Activated CD4-positive, alpha-beta T cell treated with anti-CD3 and anti-CD28 coated beads, Interleukin-2, amount 50 U/mL, for 4 hours (primary cell): ENCODE measurements at regions not wholly inside any gene's neighbourhood (a gene's known extent, or its start where the extent isn't known, plus 50 kb on each side); places are given as distances from the start of the nearest gene placed in this dataset.

Experiments used
- DNase-seq, 2 experiments: peaks; one replicate each; pipeline ENCODE4 v3.0.0-alpha.2; 2020

DNA sequence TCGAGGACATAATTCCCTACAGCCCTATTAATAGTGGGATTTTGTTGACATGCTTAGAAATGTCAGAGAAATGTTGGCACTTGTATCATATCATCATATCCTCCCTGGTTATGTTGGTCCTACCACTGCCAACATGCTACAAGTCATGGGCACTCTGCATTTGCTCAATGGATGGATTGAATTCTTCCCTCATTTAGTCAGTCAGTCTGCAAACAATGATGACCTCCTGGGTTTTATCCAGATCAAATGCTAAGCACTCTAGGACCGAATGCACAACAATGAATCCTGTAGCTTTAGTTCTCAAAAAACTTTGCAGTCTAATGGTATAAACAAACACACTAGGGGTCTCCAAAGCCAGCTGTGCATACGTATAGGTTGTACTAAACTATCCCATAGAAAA is 357.2 kb upstream of the DPYD start:
- no peak for DNase-seq

DNA sequence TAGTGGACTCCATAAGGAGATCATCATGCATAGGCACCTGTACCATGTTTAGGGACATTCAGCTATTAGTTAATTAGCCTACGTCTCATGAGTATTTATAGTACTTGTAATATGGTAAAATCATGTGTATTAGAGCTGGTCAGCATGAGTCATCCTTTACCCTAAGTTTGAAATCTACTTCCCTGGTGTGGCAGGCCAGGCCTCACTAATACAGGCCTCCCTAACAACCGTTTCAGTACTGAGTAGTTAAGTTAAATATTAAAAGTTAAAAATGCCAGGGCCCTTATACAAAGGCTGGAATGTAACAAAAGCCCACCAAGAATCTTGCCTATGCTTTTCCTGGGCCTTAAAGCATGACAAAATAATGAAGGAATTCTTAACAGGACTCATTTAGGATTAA is 356.3 kb upstream of the DPYD start:
- no peak for DNase-seq

DNA sequence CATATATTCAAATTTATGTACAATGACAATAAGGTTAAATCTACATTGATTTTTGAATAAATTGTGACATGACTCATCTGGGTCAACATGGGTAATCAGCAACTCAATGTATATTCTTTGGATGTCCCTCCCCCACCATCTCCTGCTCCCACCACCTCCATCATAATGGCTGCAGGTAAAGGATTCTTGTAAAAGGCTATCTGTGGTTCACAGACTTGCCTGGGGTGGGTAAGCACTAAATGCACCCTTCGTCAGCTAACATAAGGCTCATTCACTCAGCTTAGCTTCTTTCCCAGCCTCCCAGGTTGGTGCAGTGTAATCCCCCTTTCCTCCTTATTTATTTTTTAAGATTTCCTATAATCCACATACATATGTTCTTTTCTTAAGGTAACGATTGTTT is 355.7 kb upstream of the DPYD start:
- DNase-seq = no peak

DNA sequence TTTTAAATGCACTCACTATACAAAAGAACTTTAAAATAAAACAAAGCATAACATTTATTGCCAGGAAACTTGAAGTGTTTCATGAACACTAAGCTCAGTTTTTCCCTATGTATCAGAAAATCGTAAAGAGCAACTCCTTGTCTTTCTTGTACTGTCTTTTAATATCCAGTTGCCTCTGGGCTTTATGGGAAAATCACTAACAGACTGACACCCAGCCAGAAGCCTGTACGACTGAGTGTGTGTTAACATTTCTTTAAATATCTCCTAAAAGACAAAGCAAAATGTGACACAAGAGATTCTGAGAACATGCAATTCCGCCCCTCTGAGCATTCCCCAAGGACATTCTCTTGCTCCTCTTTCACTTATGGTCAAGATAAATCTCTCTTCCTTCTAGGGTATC is 347.5 kb upstream of the DPYD start:
- DNase-seq = no peak

DNA sequence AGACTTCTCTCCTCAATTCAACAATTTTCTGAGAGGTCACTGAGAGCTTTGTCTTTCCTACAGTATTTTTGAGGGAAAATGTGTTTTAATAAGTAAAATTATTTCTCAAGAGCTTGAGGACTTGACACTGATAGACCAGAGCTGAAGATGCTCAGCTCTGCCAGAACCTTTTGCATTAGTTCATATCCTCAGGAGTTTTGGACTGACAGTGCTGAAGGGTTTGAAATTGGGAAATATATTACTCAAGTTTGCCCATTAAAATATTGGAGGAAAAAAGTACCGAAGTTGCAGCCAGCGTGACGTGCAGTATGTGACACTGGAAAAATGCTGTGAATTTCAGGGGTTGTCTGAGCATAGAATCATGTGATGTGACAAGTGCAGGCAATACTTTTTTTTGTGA is 346.6 kb upstream of the DPYD start:
- DNase-seq = no peak

DNA sequence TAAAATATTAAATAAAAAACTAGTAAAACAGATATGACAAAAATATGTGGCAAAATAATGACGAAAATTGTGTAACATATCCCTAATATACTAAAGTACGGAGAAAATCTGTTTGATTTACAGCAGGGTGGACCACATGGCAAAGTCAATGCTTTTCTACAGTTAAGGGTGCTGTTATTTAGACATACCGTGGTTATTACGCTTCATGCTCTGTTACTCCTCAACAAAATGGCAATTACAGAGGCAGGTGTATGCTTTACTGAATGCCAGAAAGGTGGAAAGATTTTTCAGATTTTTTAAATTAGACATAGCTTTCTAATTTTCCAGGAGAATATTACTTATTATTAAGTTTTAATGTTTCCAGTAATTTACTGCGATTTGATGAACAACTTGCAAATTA is 343.9 kb upstream of the DPYD start:
- DNase-seq = no peak

DNA sequence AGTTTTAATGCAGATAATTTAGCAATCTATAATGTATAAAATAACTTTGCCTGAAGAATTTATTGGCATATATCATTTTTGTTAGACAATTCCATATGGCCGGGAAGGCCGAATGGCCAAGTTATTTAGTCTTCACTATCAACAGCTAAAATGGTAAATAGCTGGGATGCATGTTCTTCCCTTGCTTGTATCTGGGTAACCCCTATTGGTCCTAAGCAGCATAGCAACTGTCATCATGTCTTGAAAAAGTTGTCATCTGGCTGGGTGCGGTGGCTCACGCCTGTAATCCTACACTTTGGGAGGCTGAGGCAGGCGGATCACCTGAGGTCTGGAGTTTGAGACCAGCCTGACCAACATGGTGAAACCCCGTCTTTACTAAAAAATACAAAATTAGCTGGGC is 340.0 kb upstream of the DPYD start:
- no peak for DNase-seq

DNA sequence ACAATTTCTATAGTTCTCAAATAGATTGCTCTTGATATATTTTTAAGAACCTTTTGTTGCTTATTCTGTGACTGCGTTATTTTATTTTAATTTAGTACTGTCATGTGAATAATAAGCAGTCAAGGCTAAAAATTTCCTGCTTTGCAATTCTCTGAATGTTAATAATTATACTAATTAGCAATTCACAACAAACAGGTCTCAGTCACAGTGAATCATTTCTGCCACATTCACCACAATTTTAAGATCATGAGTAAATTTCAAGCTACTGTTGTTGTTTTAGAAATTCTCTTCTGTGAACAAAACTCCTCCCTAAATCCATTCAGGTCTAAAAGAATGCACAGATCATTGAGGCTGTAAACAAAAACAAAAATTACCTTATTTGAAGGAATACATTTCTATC is 339.6 kb upstream of the DPYD start:
- no peak for DNase-seq

DNA sequence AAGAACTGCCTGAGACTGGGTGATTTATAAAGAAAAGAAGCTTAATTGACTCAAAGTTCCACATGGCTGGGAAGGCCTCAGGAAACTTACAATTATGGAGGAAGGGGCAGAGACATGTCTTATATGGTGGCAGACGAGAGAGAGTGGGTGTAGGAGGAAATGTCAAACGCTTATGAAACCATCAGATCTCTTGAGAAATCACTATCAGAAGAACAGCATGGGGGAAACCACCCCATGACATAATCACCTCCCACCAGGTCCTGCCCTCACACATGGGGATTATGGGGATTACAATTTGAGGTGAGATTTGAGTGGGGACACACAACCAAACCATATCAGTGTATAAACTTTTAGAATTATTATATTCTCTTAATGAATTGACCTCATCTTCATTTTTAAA is 335.9 kb upstream of the DPYD start:
- DNase-seq = no peak

DNA sequence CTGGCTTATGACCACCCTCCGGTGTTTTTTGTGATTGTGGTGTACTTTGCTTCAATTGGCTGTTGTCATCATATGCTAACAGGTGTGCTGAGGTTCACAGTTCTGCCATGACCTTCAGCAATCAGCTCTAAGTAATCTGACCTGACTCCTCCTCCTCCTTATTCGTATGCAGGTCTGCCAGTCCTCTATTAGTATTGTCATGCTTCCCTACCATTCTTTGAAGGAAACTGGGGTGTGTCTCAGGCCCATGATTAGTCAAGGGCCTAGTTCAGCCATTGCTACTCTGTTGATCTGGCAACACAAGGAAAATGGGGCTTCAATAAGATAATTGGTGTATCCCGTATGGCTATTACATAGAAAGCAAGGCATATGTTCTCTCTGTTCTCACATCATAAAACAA is 332.3 kb upstream of the DPYD start:
- DNase-seq = no peak

DNA sequence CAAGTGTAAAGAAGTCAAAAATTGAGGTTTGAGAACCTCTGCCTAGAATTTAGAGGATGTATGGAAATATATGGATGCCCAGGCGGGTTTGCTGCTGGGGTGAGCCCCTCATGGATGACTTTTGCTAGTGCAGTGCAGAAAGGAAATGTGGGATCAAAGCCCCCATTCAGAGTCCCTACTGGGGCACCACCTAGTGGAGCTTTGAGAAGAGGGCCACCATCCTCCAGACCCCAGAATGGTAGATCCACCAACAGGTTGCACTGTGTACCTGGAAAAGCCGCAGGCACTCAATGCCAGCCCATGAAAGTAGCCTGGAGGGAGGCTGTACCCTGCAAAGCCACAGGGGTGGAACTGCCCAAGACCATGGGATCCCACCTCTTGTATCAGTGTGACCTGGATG is 330.7 kb upstream of the DPYD start:
- no peak for DNase-seq

DNA sequence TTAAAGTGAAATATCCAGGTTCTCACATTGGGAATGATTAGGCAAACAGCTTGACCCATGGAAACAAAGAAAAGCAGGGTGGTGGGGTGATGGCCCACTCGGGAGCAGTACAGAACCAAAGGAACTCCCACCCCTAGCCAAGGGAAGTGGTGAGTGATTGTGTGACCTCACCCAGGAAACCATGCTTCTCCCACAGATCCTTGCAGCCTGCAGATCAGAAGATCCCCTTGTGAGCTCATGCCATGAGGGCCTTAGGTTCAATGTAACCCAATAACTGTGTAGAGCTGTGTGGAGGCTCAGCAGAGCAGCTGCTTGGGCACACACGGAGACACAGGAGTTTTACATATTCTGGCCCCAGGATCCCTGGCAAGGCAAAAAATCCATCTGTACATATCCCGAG is 311.8 kb upstream of the DPYD start:
- DNase-seq = no peak

DNA sequence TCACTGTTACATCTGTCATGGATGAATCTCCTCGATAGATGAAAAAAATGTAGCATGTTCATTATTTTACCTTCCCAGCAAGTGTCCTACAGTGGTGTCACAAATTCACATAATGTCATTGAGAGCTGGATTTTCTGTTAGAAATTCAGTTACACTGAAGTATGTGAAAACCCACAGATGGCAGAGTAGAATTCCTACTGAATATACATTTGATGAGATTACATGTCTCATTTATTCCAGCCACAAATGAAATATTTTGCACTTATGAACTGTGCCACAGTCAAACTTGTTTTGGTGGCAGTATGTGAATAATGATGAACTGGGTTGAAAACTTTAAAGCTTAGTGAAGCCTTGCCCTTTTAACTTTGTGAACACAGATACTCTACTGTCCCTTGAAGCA is 301.9 kb upstream of the DPYD start:
- no peak for DNase-seq

DNA sequence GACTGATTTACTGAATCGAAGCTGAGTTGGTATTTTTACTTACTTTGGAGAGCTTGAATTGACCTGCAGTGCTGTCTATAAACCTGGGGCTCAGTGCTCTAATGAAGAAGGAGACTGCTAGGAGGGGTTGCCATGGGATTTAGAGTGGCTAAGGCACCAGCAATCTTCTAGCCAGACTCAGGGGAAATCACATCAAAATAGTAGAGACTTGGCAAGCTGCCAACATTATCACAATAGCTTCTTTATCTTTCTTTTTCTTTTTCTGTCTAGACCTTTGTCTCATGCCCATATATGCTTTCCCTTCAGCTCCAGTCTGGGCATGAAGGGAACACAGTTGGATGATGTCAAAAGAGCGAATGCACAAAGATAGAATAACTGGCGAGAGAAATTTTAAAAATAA is 301.1 kb upstream of the DPYD start:
- DNase-seq = no peak

DNA sequence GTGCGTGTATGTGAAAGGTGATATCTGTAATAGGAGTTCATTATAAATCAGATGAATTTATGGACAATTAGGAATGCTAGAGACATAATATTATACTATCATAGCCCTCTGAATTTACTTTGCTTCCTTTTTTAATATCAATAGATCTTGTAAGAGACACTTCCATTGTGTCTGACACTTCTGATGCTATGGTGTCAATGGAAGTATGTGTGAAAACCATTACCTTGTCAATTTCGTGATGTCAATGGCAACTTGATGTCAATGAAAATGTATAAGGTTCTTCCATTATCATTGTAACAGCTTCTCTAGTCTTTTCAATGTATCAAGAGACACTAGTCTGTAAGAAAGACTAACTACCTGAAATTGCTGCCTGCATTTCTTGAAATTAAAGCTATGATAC is 296.8 kb upstream of the DPYD start:
- no peak for DNase-seq

DNA sequence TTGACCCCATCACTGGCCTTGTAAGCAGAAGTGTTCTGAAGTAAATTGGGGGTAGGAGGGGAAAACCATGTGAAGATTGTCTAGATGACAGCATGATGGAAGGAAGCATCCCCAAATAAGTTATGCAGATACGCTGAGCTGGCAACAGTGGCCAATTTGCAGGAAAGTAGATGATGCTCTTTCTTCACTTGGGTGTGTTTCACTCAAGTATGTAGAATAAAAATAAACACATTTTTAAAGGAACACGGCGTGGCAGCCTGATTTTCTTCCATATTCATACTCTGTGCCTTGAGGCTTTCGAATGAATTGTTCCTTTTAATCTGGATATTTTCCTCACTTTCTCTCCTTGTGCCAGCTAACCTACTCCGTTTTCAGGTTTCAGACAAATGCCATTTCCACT is 295.5 kb upstream of the DPYD start:
- DNase-seq = no peak

DNA sequence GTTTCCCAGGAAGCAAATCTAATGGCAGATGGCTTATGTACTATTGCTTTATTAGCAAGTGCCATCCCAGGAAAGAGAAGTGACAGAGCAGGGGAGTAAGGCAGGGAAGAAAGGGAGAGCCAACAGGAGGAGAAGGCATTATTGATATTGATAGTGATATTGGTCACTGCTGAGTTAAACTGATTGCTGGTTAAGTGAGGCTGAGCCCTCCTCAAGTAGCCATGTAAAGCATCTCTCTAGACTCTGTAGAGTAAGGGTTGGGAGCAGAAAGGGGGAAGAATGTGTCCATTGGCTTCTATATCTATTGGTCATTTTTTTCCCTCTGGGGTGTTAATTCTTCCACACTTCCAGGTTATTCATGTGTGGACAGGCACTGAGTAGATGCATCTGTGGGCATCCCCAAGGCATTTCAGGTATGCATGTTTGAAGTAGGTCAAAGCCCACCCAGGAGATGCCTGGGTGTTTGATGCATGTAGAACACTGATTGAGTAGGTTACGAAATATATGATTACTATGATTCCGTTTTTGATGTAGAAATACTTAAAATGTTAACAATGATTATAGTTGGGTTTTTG is 290.5 kb upstream of the DPYD start:
- DNase-seq = no peak

DNA sequence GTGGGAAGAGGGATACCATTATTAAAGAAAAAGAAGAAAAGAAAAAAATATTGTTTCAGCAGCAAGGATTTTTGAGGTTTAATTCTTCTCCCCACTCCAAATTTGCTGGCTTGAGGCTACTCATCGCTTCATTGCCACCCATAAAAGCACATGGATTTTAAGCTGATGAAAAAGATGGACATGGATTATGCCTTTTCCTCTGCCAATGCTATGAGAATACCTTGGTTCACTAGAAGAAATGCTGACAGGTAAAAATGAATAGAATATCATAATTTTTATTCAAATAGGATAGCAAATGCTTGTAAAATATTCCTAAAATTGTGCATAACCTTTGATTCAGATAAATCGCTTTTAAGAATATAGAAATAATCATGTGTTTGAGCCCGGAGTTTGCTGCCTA is 289.7 kb upstream of the DPYD start:
- no peak for DNase-seq

DNA sequence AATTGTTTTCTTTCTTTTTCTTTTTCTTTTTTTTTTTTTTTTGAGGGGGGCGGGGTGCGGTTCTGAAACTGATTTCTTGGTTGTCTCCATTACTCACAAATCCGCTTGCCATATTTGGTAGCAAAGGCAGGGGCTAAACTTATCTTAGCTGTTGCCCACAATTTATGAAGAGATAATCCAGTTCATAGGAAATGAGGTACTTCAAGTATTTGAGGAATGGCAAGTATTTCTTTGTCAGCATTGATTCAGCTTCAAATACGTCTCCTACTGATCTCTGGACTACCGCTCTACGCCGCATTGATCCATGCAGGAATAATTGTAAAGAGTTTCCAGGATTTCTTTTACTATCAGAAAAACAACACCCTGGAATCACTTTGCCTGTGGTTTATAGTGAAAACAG is 289.2 kb upstream of the DPYD start:
- DNase-seq = no peak

DNA sequence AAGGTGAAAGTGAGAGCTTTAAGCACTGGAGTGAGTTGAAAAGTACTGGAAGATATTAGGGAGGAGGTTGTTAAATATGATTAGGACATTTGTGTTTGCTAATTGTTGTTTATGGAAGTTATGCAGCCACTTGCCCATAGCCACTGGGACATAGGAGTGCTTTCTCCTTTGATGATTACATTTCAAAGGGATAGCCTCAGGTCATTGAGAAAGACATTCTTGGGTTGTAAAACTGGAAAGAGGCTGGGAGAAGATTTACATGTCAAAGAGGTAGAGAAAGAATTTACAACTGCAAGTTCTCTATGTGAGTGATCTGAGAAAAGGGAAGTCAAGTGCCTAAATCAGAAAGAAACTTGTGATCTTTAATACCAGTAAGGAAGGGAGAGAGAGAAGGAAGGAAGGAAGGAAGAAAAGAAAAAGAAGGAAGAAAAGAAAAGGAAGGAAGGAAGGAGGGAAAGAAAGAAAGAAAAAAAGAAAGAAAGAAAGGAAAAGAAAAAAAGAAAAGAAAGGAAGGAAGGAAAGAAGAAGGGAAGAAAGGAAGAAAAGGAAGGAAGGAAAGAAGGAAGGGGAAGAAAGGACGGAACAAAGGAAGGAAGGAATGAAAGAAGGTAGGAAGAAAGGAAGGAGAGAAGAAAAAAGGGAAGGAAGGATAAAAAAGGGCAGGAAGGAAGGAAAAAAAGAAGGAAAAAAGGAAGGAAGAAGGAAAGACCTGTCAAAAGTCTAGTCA is 284.6 kb upstream of the DPYD start:
- no peak for DNase-seq

DNA sequence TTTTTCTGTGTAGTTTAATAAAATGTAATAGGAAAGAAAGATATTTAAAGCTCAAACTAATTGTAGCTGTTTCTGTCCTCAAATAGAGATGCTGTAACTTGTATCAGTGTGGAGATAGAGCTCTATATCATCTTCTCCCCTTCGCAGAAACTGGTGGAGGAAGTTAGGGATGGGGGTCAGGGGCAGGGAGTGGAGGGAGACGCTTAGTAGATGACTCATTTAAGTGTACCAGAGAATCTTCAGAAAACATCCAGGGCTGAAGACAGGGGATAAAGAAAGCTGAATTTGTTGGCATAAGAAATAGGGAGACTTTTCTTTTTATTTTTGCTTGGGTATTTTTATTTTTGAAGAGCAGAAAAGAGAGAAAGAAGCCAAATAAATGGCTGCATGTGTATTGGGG is 282.6 kb upstream of the DPYD start:
- no peak for DNase-seq

DNA sequence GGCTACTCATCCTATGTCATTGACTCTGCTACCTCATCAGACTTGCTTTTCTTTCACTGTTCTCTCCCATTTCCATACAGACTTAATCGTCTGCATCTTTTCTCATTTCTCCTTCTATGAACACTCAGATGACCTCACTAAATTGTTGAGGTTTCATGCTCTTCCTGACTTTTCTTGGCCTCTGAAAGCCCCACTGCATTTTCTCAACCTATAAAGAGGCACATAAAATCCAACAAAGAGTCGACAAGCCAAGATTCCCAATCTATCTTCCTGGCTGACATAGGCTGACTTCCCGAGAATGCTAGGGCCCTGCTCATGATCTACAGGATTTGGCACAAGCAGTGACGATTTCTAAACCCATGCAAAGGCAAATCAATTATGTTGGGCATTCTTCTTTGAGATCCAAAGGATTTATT is 280.8 kb upstream of the DPYD start:
- DNase-seq = no peak

DNA sequence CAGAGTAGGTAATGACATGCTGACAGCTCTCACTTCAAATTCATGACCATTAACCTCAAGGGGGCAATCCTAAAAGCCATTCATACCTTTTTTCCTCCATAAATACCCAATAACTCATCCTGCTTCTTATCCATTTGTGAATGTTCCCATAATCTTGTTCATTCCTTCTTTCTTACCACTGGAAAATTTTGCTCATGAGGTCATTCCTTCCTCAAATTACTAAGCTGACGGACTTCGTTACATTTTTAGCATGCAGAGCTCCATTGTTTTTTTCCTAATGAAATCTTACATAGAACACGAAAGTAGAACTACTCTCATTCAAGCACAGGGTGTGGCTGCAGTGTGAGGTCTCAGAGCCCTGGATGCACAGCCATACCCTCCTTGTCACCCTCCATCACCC is 276.5 kb upstream of the DPYD start:
- no peak for DNase-seq

DNA sequence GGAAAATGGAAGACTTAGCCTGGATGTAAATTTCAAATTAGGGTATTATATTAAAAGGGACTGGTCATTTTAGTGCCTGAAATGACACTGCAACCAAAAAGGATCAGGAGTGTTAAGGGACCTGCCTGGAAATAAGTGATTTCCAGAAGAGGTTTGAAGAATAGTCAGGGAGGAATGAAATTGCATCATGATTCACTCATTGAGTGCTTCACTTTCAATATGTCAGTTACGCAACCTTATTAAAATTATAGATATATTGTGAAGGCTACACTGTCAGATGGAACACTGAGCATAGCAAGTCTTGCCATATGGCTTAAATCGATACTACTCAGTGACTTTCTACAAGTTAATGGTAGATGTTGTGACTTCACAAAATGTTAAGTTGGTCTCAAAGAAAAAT is 275.2 kb upstream of the DPYD start:
- DNase-seq = no peak

DNA sequence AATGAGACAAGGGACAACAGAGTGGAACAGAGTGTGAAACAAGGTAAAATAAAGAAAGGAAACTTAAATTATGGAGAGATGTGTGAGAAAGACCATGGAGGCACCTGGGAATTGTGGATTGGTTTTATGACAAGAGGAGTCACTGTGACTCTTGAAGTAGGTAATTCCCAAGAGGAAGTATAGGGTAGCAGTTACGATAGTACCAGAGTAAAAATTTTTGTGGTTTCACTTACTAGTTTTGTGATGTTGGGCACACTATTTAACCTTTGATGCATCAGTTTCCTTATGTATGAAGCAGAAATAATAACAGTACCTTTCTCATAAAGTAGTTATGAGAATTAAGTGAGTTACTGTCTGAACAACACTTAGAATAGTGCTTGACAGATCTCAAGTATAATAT is 267.9 kb upstream of the DPYD start:
- no peak for DNase-seq
